ENCODE measurements at regions not wholly inside any gene's neighbourhood (a gene's known extent, or its start where the extent isn't known, plus 50 kb on each side); places are given as distances from the start of the nearest gene placed in this dataset.

- no peak overlapping the region for H3K4me3 Mint-ChIP-seq (ENCODE audit: unreplicated experiment)
- intact Hi-C loops (cut with micrococcal nuclease; ENCODE audit: unreplicated experiment): no loop called here
- H3K27ac Mint-ChIP-seq (ENCODE audit: unreplicated experiment): no peak overlapping the region
- H3K9me3 Mint-ChIP-seq (ENCODE audit: unreplicated experiment): peaks cover 21% of the 10 kb centered on the region
- ChIA-PET CTCF (no interaction called here), POLR2A (no interaction called here)
- TF ChIP-seq CTCF (IDR thresholded peaks at IDR 0.05; ENCODE audit: insufficient read depth in 1 of 2, low read depth in 1 of 2, low read length in 1 of 2, severe bottlenecking in 1 of 2, unreplicated experiment in 1 of 2): no peak
- peaks cover 11% of the 10 kb centered on the region for H3K4me1 Mint-ChIP-seq (ENCODE audit: low read depth, unreplicated experiment)
- H3K9me3 ChIP-seq: peaks cover 11% of the 10 kb centered on the region; the same call in 1 of the 2 replicates
- peaks cover 6% of the 10 kb centered on the region for H3K27me3 Mint-ChIP-seq (ENCODE audit: insufficient read depth, unreplicated experiment)
- DNase-seq: no peak
- no peak overlapping the region for H3K4me3 ChIP-seq (ENCODE audit: low read depth, low read length)
- BruUV-seq (replicated peaks): no TSS peak
- no peaks in the 10 kb centered on the region; the same call in 1 of the 2 replicates for H3K27me3 ChIP-seq (replicated peaks; ENCODE audit: control insufficient read depth, insufficient read depth, low read length)
- no peaks in the 10 kb centered on the region for H3K36me3 ChIP-seq (ENCODE audit: control insufficient read depth, insufficient read depth, low read length)
- no peaks in the 10 kb centered on the region for H3K4me1 ChIP-seq
- peaks cover 6% of the 10 kb centered on the region for H3K36me3 Mint-ChIP-seq (ENCODE audit: insufficient read depth, unreplicated experiment)
Observed at GRCh38 chr1:222461941-222462340, 86.0 kb downstream of the HHIPL2 start.

DNA sequence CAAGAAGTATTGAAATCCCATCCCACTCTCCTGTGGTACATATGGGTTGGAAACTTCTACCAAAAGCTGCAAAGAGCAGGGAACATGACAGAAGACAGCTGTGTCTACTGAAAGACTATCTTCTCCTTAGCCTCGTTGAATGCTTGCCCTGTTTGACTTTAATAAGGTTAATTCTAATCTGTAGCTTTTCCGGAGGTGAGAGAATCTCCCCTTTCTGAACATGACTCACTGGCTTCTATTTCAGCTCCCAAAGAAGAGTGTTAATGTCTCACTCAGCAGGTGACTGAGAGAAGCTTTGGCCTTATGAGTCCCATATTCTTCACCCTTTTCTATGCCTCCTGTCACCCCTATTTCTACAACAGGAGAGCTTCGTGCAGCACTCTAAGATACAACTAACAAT, 88.3 kb downstream of the HHIPL2 start:
- Histone ChIP-seq H3K9me3 (peaks cover 11% of the 10 kb centered on the region; the same call in 1 of the 2 replicates), H3K4me1 (no peaks in the 10 kb centered on the region), H3K27me3 (replicated peaks; ENCODE audit: control insufficient read depth, insufficient read depth, low read length) (no peaks in the 10 kb centered on the region; the same call in 1 of the 2 replicates), H3K4me3 (ENCODE audit: low read depth, low read length) (no peak overlapping the region), H3K36me3 (ENCODE audit: control insufficient read depth, insufficient read depth, low read length) (no peaks in the 10 kb centered on the region)
- BruUV-seq (replicated peaks): no TSS peak
- Mint-ChIP-seq H3K4me3 (ENCODE audit: unreplicated experiment) (no peak overlapping the region), H3K9me3 (ENCODE audit: unreplicated experiment) (peaks cover 24% of the 10 kb centered on the region), H3K36me3 (ENCODE audit: insufficient read depth, unreplicated experiment) (peaks cover 2% of the 10 kb centered on the region), H3K27me3 (ENCODE audit: insufficient read depth, unreplicated experiment) (peaks cover 6% of the 10 kb centered on the region), H3K4me1 (ENCODE audit: low read depth, unreplicated experiment) (peaks cover 11% of the 10 kb centered on the region), H3K27ac (ENCODE audit: unreplicated experiment) (no peak overlapping the region)
- no peak for TF ChIP-seq CTCF (IDR thresholded peaks at IDR 0.05; ENCODE audit: insufficient read depth in 1 of 2, low read depth in 1 of 2, low read length in 1 of 2, severe bottlenecking in 1 of 2, unreplicated experiment in 1 of 2)
- ChIA-PET POLR2A (no interaction called here), CTCF (interaction anchor here (0.8 kb wide), 1 partner anchor 175 kb away, joined by 3 read pairs; no protein-coding TSS in a partner anchor)
- intact Hi-C loops (cut with micrococcal nuclease; ENCODE audit: unreplicated experiment): loop anchor here (10.0 kb wide), 1 partner anchor 715 kb away; the partner anchor contains the start of gene DUSP10
- no peak for DNase-seq

- intact Hi-C loops (cut with micrococcal nuclease; ENCODE audit: unreplicated experiment): loop anchor here (10.0 kb wide), 1 partner anchor 713 kb away; the partner anchor contains the start of gene DUSP10
- no peak for DNase-seq
- Histone ChIP-seq H3K36me3 (ENCODE audit: control insufficient read depth, insufficient read depth, low read length) (no peaks in the 10 kb centered on the region), H3K4me3 (ENCODE audit: low read depth, low read length) (no peak overlapping the region), H3K27me3 (replicated peaks; ENCODE audit: control insufficient read depth, insufficient read depth, low read length) (no peaks in the 10 kb centered on the region; the same call in 1 of the 2 replicates), H3K9me3 (peaks cover 11% of the 10 kb centered on the region; the same call in 1 of the 2 replicates), H3K4me1 (no peaks in the 10 kb centered on the region)
- Mint-ChIP-seq H3K27ac (ENCODE audit: unreplicated experiment) (no peak overlapping the region), H3K4me3 (ENCODE audit: unreplicated experiment) (no peak overlapping the region), H3K36me3 (ENCODE audit: insufficient read depth, unreplicated experiment) (no peaks in the 10 kb centered on the region), H3K4me1 (ENCODE audit: low read depth, unreplicated experiment) (no peaks in the 10 kb centered on the region), H3K9me3 (ENCODE audit: unreplicated experiment) (peaks cover 24% of the 10 kb centered on the region), H3K27me3 (ENCODE audit: insufficient read depth, unreplicated experiment) (peaks cover 8% of the 10 kb centered on the region)
- POLR2A ChIA-PET: no interaction called here
- TF ChIP-seq CTCF (IDR thresholded peaks at IDR 0.05; ENCODE audit: insufficient read depth in 1 of 2, low read depth in 1 of 2, low read length in 1 of 2, severe bottlenecking in 1 of 2, unreplicated experiment in 1 of 2): no peak
- no TSS peak for BruUV-seq (replicated peaks)
- CTCF ChIA-PET: no interaction called here
Observed at GRCh38 chr1:222457513-222457912, 90.4 kb downstream of the HHIPL2 start.

All from Caco-2 (cell line).